ENCODE measurements at regions not wholly inside any gene's neighbourhood (a gene's known extent, or its start where the extent isn't known, plus 50 kb on each side); places are given as distances from the start of the nearest gene placed in this dataset.

DNA sequence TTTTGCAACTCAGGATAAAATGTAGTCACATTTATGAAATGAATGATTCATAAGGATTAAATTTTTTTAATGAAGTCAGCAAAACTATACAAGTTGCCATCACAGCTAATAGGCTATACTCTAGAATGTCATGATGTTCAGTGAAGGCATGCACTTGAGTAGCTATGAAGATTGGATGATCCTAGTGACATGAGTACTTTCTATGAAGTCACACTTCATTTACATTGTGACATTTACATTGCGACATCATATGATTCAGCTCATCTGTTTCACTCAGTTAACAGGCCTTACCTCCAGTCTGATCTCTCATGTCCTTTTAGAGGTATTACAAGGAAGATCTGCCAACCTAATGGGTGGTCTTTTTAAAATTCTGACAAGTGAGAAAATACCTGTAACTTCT lies 82.7 kb upstream of the FGF13 start:
- no peak overlapping the region for H4K91ac ChIP-seq (ENCODE audit: insufficient read length, low read depth, low read length)
- H2AFZ ChIP-seq (ENCODE audit: low read length) = no peak overlapping the region
- no peak overlapping the region for H3K14ac ChIP-seq (ENCODE audit: insufficient read depth, low read length)
- no peaks in the 10 kb centered on the region for H4K20me1 ChIP-seq (ENCODE audit: control insufficient read depth, insufficient read depth, insufficient read length)
- no peaks in the 10 kb centered on the region for H3K27me3 ChIP-seq (ENCODE audit: insufficient read depth, low read length)
- H2BK15ac ChIP-seq (ENCODE audit: low read depth, low read length) = no peak overlapping the region
- H3K27ac ChIP-seq (ENCODE audit: insufficient read length, low read depth, low read length) = no peak overlapping the region
- H3K18ac ChIP-seq (ENCODE audit: insufficient read length, low read depth, low read length) = no peak overlapping the region
- no CpG with 5 or more reads among the region's 1 CpG for WGBS (ENCODE audit: extremely low coverage, insufficient read length, low lambda C conversion rate)
- no peak overlapping the region for H2BK20ac ChIP-seq (ENCODE audit: low read depth, low read length, poor library complexity, severe bottlenecking)
- no peak overlapping the region for H2BK5ac ChIP-seq (ENCODE audit: insufficient read length, low read length)
- H3T11ph ChIP-seq (ENCODE audit: low read length) = no peak overlapping the region
- Mint-ChIP-seq H3K27me3 (ENCODE audit: low read depth) (no peaks in the 10 kb centered on the region; the same call in none of the 2 replicates), H3K27ac (no peak overlapping the region), H3K9me3 (peaks cover 3 to 53% of the 10 kb centered on the region in 2 experiments; a peak in 3 of 5 replicates), H3K4me3 (no peak overlapping the region), H3K4me1 (no peaks in the 10 kb centered on the region), H3K36me3 (ENCODE audit: insufficient read depth in 1 of 3, low read depth in 3 of 3) (no peaks in the 10 kb centered on the region)
- H3K23me2 ChIP-seq (ENCODE audit: insufficient read length, low read depth, low read length, poor library complexity, severe bottlenecking) = no peaks in the 10 kb centered on the region
- no peak overlapping the region for H3K4me2 ChIP-seq (ENCODE audit: insufficient read depth, insufficient read length, low read length)
- TF ChIP-seq, protein P1, sequence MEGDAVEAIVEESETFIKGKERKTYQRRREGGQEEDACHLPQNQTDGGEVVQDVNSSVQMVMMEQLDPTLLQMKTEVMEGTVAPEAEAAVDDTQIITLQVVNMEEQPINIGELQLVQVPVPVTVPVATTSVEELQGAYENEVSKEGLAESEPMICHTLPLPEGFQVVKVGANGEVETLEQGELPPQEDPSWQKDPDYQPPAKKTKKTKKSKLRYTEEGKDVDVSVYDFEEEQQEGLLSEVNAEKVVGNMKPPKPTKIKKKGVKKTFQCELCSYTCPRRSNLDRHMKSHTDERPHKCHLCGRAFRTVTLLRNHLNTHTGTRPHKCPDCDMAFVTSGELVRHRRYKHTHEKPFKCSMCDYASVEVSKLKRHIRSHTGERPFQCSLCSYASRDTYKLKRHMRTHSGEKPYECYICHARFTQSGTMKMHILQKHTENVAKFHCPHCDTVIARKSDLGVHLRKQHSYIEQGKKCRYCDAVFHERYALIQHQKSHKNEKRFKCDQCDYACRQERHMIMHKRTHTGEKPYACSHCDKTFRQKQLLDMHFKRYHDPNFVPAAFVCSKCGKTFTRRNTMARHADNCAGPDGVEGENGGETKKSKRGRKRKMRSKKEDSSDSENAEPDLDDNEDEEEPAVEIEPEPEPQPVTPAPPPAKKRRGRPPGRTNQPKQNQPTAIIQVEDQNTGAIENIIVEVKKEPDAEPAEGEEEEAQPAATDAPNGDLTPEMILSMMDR (conservative IDR thresholded peaks at IDR 0.05) = no peak
- H3K79me1 ChIP-seq (ENCODE audit: insufficient read depth, low read depth, low read length, poor library complexity, severe bottlenecking) = no peaks in the 10 kb centered on the region
- H2AK5ac ChIP-seq (ENCODE audit: insufficient read length, low read length) = no peak overlapping the region
- no peak overlapping the region for H4K8ac ChIP-seq (replicated peaks; ENCODE audit: insufficient read length, low read depth, low read length)
- H3K9me3 ChIP-seq (ENCODE audit: control insufficient read depth, low read depth, low read length) = no peaks in the 10 kb centered on the region
- no peak overlapping the region for H3K56ac ChIP-seq (ENCODE audit: insufficient read length, low read depth, low read length)
- no peaks in the 10 kb centered on the region for H3K79me2 ChIP-seq (ENCODE audit: insufficient read depth, low read length)
- no peaks in the 10 kb centered on the region for H3K4me1 ChIP-seq (ENCODE audit: insufficient read depth, low read length)
- H4K5ac ChIP-seq (ENCODE audit: insufficient read length, low read depth, low read length) = no peak overlapping the region
- no peak overlapping the region for H3K4ac ChIP-seq (ENCODE audit: low read depth, low read length)
- H3K23ac ChIP-seq (ENCODE audit: insufficient read length, low read depth, low read length) = no peak overlapping the region
- no peak overlapping the region for H2BK120ac ChIP-seq (ENCODE audit: low read depth, low read length, poor library complexity, severe bottlenecking)
- DNase-seq = no peak
- no peak overlapping the region for H2BK12ac ChIP-seq (ENCODE audit: insufficient read length, low read depth, low read length)
- no peak overlapping the region for H3K9ac ChIP-seq (ENCODE audit: extremely low read depth, insufficient read length, low read length)
